Stomach smooth muscle (tissue), 2 donors: ENCODE measurements at regions not wholly inside any gene's neighbourhood (a gene's known extent, or its start where the extent isn't known, plus 50 kb on each side); places are given as distances from the start of the nearest gene placed in this dataset.

Source experiments
- H3K27ac ChIP-seq: one replicate; pipeline ENCODE4 v1.7.0; 2013; ENCODE audit warnings: mild to moderate bottlenecking, low read length, inconsistent platforms
- H3K27me3 ChIP-seq, 2 donors: one replicate each; pipeline ENCODE4 v1.7.0; 2013; ENCODE audit warnings: low read length in 2 of 2; ENCODE audit not compliant: insufficient read depth in 2 of 2, control insufficient read depth in 1 of 2
- H3K36me3 ChIP-seq, 2 donors: one replicate each; pipeline ENCODE4 v1.7.0; 2013; ENCODE audit warnings: low read length in 2 of 2; ENCODE audit not compliant: control insufficient read depth in 2 of 2, insufficient read depth in 2 of 2
- H3K4me1 ChIP-seq: one replicate; pipeline ENCODE4 v1.7.0; 2013; ENCODE audit warnings: low read length; ENCODE audit not compliant: control insufficient read depth, insufficient read depth
- H3K4me3 ChIP-seq, 2 donors: one replicate each; pipeline ENCODE4 v1.7.0; 2013; ENCODE audit warnings: low read length in 2 of 2
- H3K9ac ChIP-seq, 2 donors: one replicate each; pipeline ENCODE4 v1.7.0; 2013; ENCODE audit warnings: low read length in 2 of 2, mild to moderate bottlenecking in 1 of 2
- H3K9me3 ChIP-seq, 2 donors: one replicate each; pipeline ENCODE4 v1.7.0; 2013; ENCODE audit warnings: low read length in 2 of 2; ENCODE audit not compliant: control insufficient read depth in 2 of 2
- donor health status: healthy.
- donor health status: Pancreatic carcinoma.

GRCh38 chr4:13169731-13170525 lies 314.2 kb downstream of the RAB28 start:
- H3K4me3 ChIP-seq, result no peak overlapping the region
- H3K4me1 ChIP-seq, result peaks cover 4% of the 10 kb centered on the region
- no peaks in the 10 kb centered on the region for H3K36me3 ChIP-seq
- no peak overlapping the region for H3K27ac ChIP-seq
- H3K9me3 ChIP-seq, result no peaks in the 10 kb centered on the region
- no peaks in the 10 kb centered on the region for H3K27me3 ChIP-seq
- no peak overlapping the region for H3K9ac ChIP-seq

GRCh38 chr4:13168326-13168725 lies 315.8 kb downstream of the RAB28 start:
- Histone ChIP-seq H3K9ac (no peak overlapping the region), H3K27me3 (no peaks in the 10 kb centered on the region), H3K4me1 (peaks cover 4% of the 10 kb centered on the region), H3K4me3 (no peak overlapping the region), H3K27ac (no peak overlapping the region), H3K9me3 (no peaks in the 10 kb centered on the region), H3K36me3 (no peaks in the 10 kb centered on the region)

- no peaks in the 10 kb centered on the region for H3K36me3 ChIP-seq
- H3K4me3 ChIP-seq, result no peak overlapping the region
- peaks cover 7% of the 10 kb centered on the region for H3K4me1 ChIP-seq
- H3K27ac ChIP-seq, result no peak overlapping the region
- no peaks in the 10 kb centered on the region for H3K9me3 ChIP-seq
- no peaks in the 10 kb centered on the region for H3K27me3 ChIP-seq
- H3K9ac ChIP-seq, result no peak overlapping the region
Observed at GRCh38 chr4:13166214-13166613, 317.9 kb downstream of the RAB28 start.

- Histone ChIP-seq H3K4me3 (no peak overlapping the region), H3K9me3 (no peaks in the 10 kb centered on the region), H3K27ac (no peak overlapping the region), H3K36me3 (no peaks in the 10 kb centered on the region), H3K9ac (no peak overlapping the region), H3K4me1 (peaks cover 7% of the 10 kb centered on the region), H3K27me3 (no peaks in the 10 kb centered on the region)
Observed at GRCh38 chr4:13164783-13165331, 319.3 kb downstream of the RAB28 start.

- H3K9ac ChIP-seq, result no peak overlapping the region
- no peaks in the 10 kb centered on the region for H3K9me3 ChIP-seq
- H3K4me1 ChIP-seq, result peaks cover 7% of the 10 kb centered on the region
- no peak overlapping the region for H3K4me3 ChIP-seq
- H3K27ac ChIP-seq, result no peak overlapping the region
- no peaks in the 10 kb centered on the region for H3K27me3 ChIP-seq
- H3K36me3 ChIP-seq, result no peaks in the 10 kb centered on the region
Observed at GRCh38 chr4:13162886-13163285, 321.3 kb downstream of the RAB28 start.

- no peaks in the 10 kb centered on the region for H3K9me3 ChIP-seq
- H3K4me1 ChIP-seq, result peaks cover 3% of the 10 kb centered on the region
- H3K4me3 ChIP-seq, result peak overlapping the region in 1 of 2 donors; percentile 9
- no peak overlapping the region for H3K27ac ChIP-seq
- H3K27me3 ChIP-seq, result no peaks in the 10 kb centered on the region
- H3K36me3 ChIP-seq, result no peaks in the 10 kb centered on the region
- no peak overlapping the region for H3K9ac ChIP-seq
Observed at GRCh38 chr4:13160920-13161319, 323.2 kb downstream of the RAB28 start.

- Histone ChIP-seq H3K9me3 (no peaks in the 10 kb centered on the region), H3K27me3 (no peaks in the 10 kb centered on the region), H3K36me3 (no peaks in the 10 kb centered on the region), H3K4me3 (no peak overlapping the region), H3K27ac (no peak overlapping the region), H3K9ac (no peak overlapping the region), H3K4me1 (peaks cover 3% of the 10 kb centered on the region)
Observed at GRCh38 chr4:13159041-13159620, 325.0 kb downstream of the RAB28 start.

- no peaks in the 10 kb centered on the region for H3K36me3 ChIP-seq
- no peak overlapping the region for H3K4me3 ChIP-seq
- no peak overlapping the region for H3K27ac ChIP-seq
- H3K4me1 ChIP-seq, result no peaks in the 10 kb centered on the region
- no peaks in the 10 kb centered on the region for H3K27me3 ChIP-seq
- no peak overlapping the region for H3K9ac ChIP-seq
- H3K9me3 ChIP-seq, result no peaks in the 10 kb centered on the region
Observed at GRCh38 chr4:13151194-13151593, 332.9 kb downstream of the RAB28 start.

GRCh38 chr4:13143222-13144070 lies 340.7 kb downstream of the RAB28 start:
- Histone ChIP-seq H3K27ac (no peak overlapping the region), H3K9ac (no peak overlapping the region), H3K9me3 (no peaks in the 10 kb centered on the region), H3K4me1 (no peaks in the 10 kb centered on the region), H3K4me3 (peak overlapping the region in 1 of 2 donors; percentile 24), H3K36me3 (no peaks in the 10 kb centered on the region), H3K27me3 (no peaks in the 10 kb centered on the region)

- no peak overlapping the region for H3K27ac ChIP-seq
- H3K4me3 ChIP-seq, result no peak overlapping the region
- no peaks in the 10 kb centered on the region for H3K9me3 ChIP-seq
- H3K27me3 ChIP-seq, result no peaks in the 10 kb centered on the region
- no peaks in the 10 kb centered on the region for H3K36me3 ChIP-seq
- no peaks in the 10 kb centered on the region for H3K4me1 ChIP-seq
- no peak overlapping the region for H3K9ac ChIP-seq
Observed at GRCh38 chr4:13142726-13143125, 341.4 kb downstream of the RAB28 start.
